IMR-90 (cell line): ENCODE measurements at regions not wholly inside any gene's neighbourhood (a gene's known extent, or its start where the extent isn't known, plus 50 kb on each side); places are given as distances from the start of the nearest gene placed in this dataset.

Source experiments
- BHLHE40 ChIP-seq: fragments of 150-350 bp; IDR thresholded peaks from 2 replicates; pipeline ENCODE4 v1.6.1; 2016; ENCODE audit warnings: mild to moderate bottlenecking, low read depth, low read length
- CEBPB ChIP-seq: IDR thresholded peaks from 2 replicates; pipeline ENCODE4 v1.6.1; 2012; ENCODE audit warnings: low read depth, low read length, improper control_type of control experiment
- CHD1 ChIP-seq: IDR thresholded peaks from 2 replicates; pipeline ENCODE4 v1.6.1; 2012; ENCODE audit warnings: low read depth, low read length, improper control_type of control experiment
- CTCF ChIP-seq: conservative IDR thresholded peaks from 2 replicates; pipeline ENCODE4 v1.5.1; 2012; ENCODE audit warnings: mild to moderate bottlenecking, low read depth, low read length, improper control_type of control experiment
- MAZ ChIP-seq: IDR thresholded peaks from 2 replicates; pipeline ENCODE4 v1.6.1; 2012; ENCODE audit warnings: low read depth, mild to moderate bottlenecking, low read length, improper control_type of control experiment, moderate library complexity, borderline replicate concordance
- MXI1 ChIP-seq: IDR thresholded peaks from 2 replicates; pipeline ENCODE4 v1.6.1; 2012; ENCODE audit warnings: low read depth, mild to moderate bottlenecking, low read length, moderate library complexity, borderline replicate concordance
- POLR2A ChIP-seq: IDR thresholded peaks from 2 replicates; pipeline ENCODE4 v1.6.1; 2012; ENCODE audit warnings: mild to moderate bottlenecking, low read depth, low read length
- RAD21 ChIP-seq: IDR thresholded peaks from 2 replicates; pipeline ENCODE4 v1.6.1; 2012; ENCODE audit warnings: low read length, improper control_type of control experiment
- RCOR1 ChIP-seq: IDR thresholded peaks from 2 replicates; pipeline ENCODE4 v1.6.1; 2012; ENCODE audit warnings: mild to moderate bottlenecking, low read length, improper control_type of control experiment; ENCODE audit not compliant: insufficient replicate concordance
- SMC3 ChIP-seq: fragments of 150-350 bp; IDR thresholded peaks from 2 replicates; pipeline ENCODE4 v1.6.1; 2016; ENCODE audit warnings: low read depth, mild to moderate bottlenecking, antibody characterized with exemption, low read length, moderate library complexity
- USF2 ChIP-seq: fragments of 150-350 bp; IDR thresholded peaks from 2 replicates; pipeline ENCODE4 v1.6.1; 2017; ENCODE audit warnings: mild to moderate bottlenecking, antibody characterized with exemption, low read length, low read depth

DNA sequence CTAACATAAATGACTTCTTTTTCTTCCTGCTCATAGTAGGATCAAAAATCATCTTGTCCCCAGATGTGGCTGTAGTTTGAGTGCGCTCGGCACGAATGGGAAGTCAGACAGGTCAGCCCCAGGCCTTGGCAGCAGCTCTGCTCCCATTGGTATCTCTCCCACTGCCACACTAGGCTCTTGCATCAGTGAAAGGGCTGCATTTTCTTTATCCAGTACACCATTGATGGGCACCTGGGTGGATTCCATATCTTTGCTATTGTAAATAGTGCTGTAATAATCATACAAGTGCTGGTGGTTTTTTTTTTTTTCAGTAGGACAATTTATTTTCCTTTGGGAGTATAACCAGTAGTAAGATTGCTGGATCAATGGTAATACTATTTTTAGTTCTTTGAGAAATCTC lies 865.5 kb downstream of the CCDC85A start:
- TF ChIP-seq CTCF (no peak), BHLHE40 (no peak), RAD21 (no peak), SMC3 (no peak), POLR2A (no peak), MAZ (no peak), RCOR1 (no peak), CEBPB (no peak), USF2 (no peak), MXI1 (no peak), CHD1 (no peak)
